ENCODE measurements at regions not wholly inside any gene's neighbourhood (a gene's known extent, or its start where the extent isn't known, plus 50 kb on each side); places are given as distances from the start of the nearest gene placed in this dataset.

GRCh38 chr9:106745457-106745856, 117.5 kb upstream of the ZNF462 start:
- WGBS, 2 experiments (ENCODE audit: extremely low coverage in 1 of 2, insufficient coverage in 1 of 2, insufficient read length in 1 of 2, insufficient replicate concordance in 2 of 2, low coverage in 1 of 2, low lambda C conversion rate in 2 of 2, missing lambda C conversion rate in 1 of 2): 96% methylated on average over 1 of the region's 1 CpG; no CpG with 5 or more reads in 1 of the 2 experiments
- H2BK15ac ChIP-seq (ENCODE audit: low read length): no peak overlapping the region
- no peak overlapping the region for H4K91ac ChIP-seq (replicated peaks; ENCODE audit: insufficient read length, low read length)
- no peak overlapping the region for H3K27ac ChIP-seq (ENCODE audit: low read depth, low read length)
- H3K56ac ChIP-seq (replicated peaks; ENCODE audit: insufficient read length, low read depth, low read length): no peak overlapping the region
- H3K4ac ChIP-seq (replicated peaks; ENCODE audit: insufficient read length, low read depth, low read length): no peak overlapping the region
- no peaks in the 10 kb centered on the region for H3K4me1 ChIP-seq (replicated peaks in 1 of 4; ENCODE audit: control insufficient read depth in 3 of 4, insufficient read depth in 4 of 4, low read length in 3 of 4)
- no peak overlapping the region for H2BK20ac ChIP-seq (ENCODE audit: low read length)
- no peak overlapping the region for H2BK12ac ChIP-seq (ENCODE audit: low read depth, low read length)
- no peaks in the 10 kb centered on the region; the same call in 1 of the 2 replicates for H3K23me2 ChIP-seq (ENCODE audit: low read depth, low read length)
- H3K27me3 ChIP-seq (replicated peaks in 1 of 4; ENCODE audit: control insufficient read depth in 3 of 4, extremely low read depth in 1 of 4, insufficient read depth in 3 of 4, low read length in 3 of 4): no peaks in the 10 kb centered on the region
- no peak for DNase-seq (ENCODE audit: low read depth in 1 of 2, low spot score in 2 of 2)
- no peak overlapping the region for H3K9ac ChIP-seq (replicated peaks in 1 of 4; ENCODE audit: extremely low read depth in 1 of 4, low read depth in 3 of 4, low read length in 3 of 4)
- H3K18ac ChIP-seq (ENCODE audit: extremely low read depth, low read length): no peak overlapping the region
- H4K5ac ChIP-seq (ENCODE audit: insufficient read length, low read depth, low read length): no peak overlapping the region
- no peak overlapping the region for H3K23ac ChIP-seq (ENCODE audit: insufficient read length)
- H3K4me3 ChIP-seq (ENCODE audit: extremely low read depth in 1 of 4, insufficient read depth in 2 of 4, low read depth in 3 of 4, low read length in 4 of 4): no peak overlapping the region
- H3K36me3 ChIP-seq (ENCODE audit: control insufficient read depth in 2 of 4, insufficient read depth in 4 of 4, low read length in 3 of 4): no peaks in the 10 kb centered on the region
- FAIRE-seq: no peak
- no peak overlapping the region for H3K14ac ChIP-seq (ENCODE audit: insufficient read length)
- H3K79me2 ChIP-seq (ENCODE audit: control insufficient read depth in 1 of 2, insufficient read depth in 2 of 2, low read length in 2 of 2): no peaks in the 10 kb centered on the region
- no peak overlapping the region for H3K4me2 ChIP-seq (ENCODE audit: insufficient read depth in 1 of 2, low read depth in 2 of 2, low read length in 2 of 2)
- ChIA-PET CTCF (ENCODE audit: partially characterized antibody) (no interaction called here), POLR2A (ENCODE audit: partially characterized antibody) (no interaction called here)
- no peak overlapping the region for H4K8ac ChIP-seq (ENCODE audit: extremely low read depth, insufficient read depth, low read length)
- no peaks in the 10 kb centered on the region for H3K79me1 ChIP-seq (ENCODE audit: low read depth, low read length)
- H4K20me1 ChIP-seq (replicated peaks in 1 of 2; ENCODE audit: control insufficient read depth in 1 of 2, insufficient read depth in 2 of 2, low read length in 2 of 2): no peaks in the 10 kb centered on the region
- H2BK5ac ChIP-seq (ENCODE audit: low read depth, low read length): no peak overlapping the region
- H2BK120ac ChIP-seq (replicated peaks; ENCODE audit: low read depth, low read length): no peak overlapping the region
- no peak overlapping the region for H2AK5ac ChIP-seq (ENCODE audit: low read depth, low read length)
- H3K9me3 ChIP-seq (ENCODE audit: insufficient read depth in 2 of 2, low read depth in 1 of 2, low read length in 1 of 2): no peaks in the 10 kb centered on the region
- H2AFZ ChIP-seq (ENCODE audit: low read length): no peak overlapping the region
- TF ChIP-seq RNF2 (IDR thresholded peaks at IDR 0.05; ENCODE audit: borderline replicate concordance, low read depth, low read length, missing control alignments, poor library complexity, severe bottlenecking): no peak
- no peak for TF ChIP-seq CEBPB (IDR thresholded peaks at IDR 0.05; ENCODE audit: low read depth, low read length)
- no peak for TF ChIP-seq TAF7 (optimal IDR thresholded peaks at IDR 0.05; ENCODE audit: borderline replicate concordance, low read depth, low read length)
- TF ChIP-seq TBP (IDR thresholded peaks at IDR 0.05; ENCODE audit: low read depth, low read length): no peak
- no peak for TF ChIP-seq NANOG (IDR thresholded peaks at IDR 0.05; ENCODE audit: insufficient read depth, low read depth, low read length, poor library complexity, severe bottlenecking)
- TF ChIP-seq NRF1 (IDR thresholded peaks at IDR 0.05; ENCODE audit: low read depth, low read length): no peak
- no peak for TF ChIP-seq E2F6 (IDR thresholded peaks at IDR 0.05)
- no peak for TF ChIP-seq CTBP2 (IDR thresholded peaks at IDR 0.05; ENCODE audit: borderline replicate concordance, insufficient read depth, insufficient read length, low read length)
- no peak for TF ChIP-seq RBBP5 (IDR thresholded peaks at IDR 0.05; ENCODE audit: borderline replicate concordance, low read depth, low read length)
- TF ChIP-seq TCF12 (IDR thresholded peaks at IDR 0.05; ENCODE audit: low read depth, low read length): no peak
- no peak for TF ChIP-seq FOSL1 (IDR thresholded peaks at IDR 0.05; ENCODE audit: insufficient read depth, low read depth, low read length)
- no peak for TF ChIP-seq RAD21 (IDR thresholded peaks at IDR 0.05 in 1 of 2, conservative IDR thresholded peaks at IDR 0.05 in 1 of 2; ENCODE audit: low read depth in 2 of 2, low read length in 2 of 2)

Data from H1 (cell line).